ENCODE measurements at regions not wholly inside any gene's neighbourhood (a gene's known extent, or its start where the extent isn't known, plus 50 kb on each side); places are given as distances from the start of the nearest gene placed in this dataset.

GRCh38 chr5:109945097-109945678 lies 255.5 kb downstream of the MAN2A1 start:
- TF ChIP-seq CTCF (IDR thresholded peaks at IDR 0.05) (no peak), POLR2A (IDR thresholded peaks at IDR 0.05) (no peak)

All from testis (tissue), 2 donors.